K562 (cell line): ENCODE measurements at regions not wholly inside any gene's neighbourhood (a gene's known extent, or its start where the extent isn't known, plus 50 kb on each side); places are given as distances from the start of the nearest gene placed in this dataset.

Experiments used
- ATAC-seq: fragments of 200-7000 bp; cut with Tn5 transposase; 3 replicates; pipeline ENCODE4 v1.9.1; 2020; ENCODE audit warnings: moderate library complexity
- BruUV-seq: library from RNA; stranded (reverse); fragments of 400-500 nt; replicated peaks from 2 replicates; lab custom pipeline; 2021; lab: Mats Ljungman, UMichigan
- CTCF ChIA-PET: fragments of 300-600 bp; formaldehyde crosslinking; extraction: SDS; loops from one replicate; lab custom pipeline; 2021; ENCODE audit warnings: low intra/inter-chr PET ratio; lab: Yijun Ruan, JAX
- POLR2A ChIA-PET: fragments of 300-600, 350-650 bp; sonication (Branson Sonifier 250); formaldehyde crosslinking; extraction: SDS; loops from one replicate; lab custom pipeline; 2021; ENCODE audit warnings: antibody characterized with exemption, inconsistent platforms; lab: Yijun Ruan, JAX
- DNase-seq, 4 experiments: peaks; one replicate each; pipeline versions ENCODE4 v3.0.0 to v3.0.0-alpha.2; 2011 to 2018; ENCODE audit warnings: low spot score in 3 of 4, mixed read lengths in 3 of 4; ENCODE audit errors: extremely low read depth in 1 of 4
- FAIRE-seq: peaks from 2 replicates; lab custom pipeline; 2011; peaks lifted over from hg19 to GRCh38; lab: Jason Lieb, UNC
- H2AFZ ChIP-seq: 2 replicates; pipeline ENCODE4 v1.6.0; 2011; ENCODE audit warnings: low read depth, low read length, control low read depth, inconsistent platforms
- H3K27ac ChIP-seq: fragments of 200-600 bp; 3 replicates; pipeline ENCODE4 v1.8.0; 2011; ENCODE audit warnings: low read depth, mild to moderate bottlenecking, control low read depth, inconsistent platforms, low read length, moderate library complexity, mixed read lengths; ENCODE audit errors: extremely low read depth
- H3K27me3 ChIP-seq, 2 experiments: fragments of 300-600 bp in 1 of 2; 2 replicates in 1 of 2; 3 replicates in 1 of 2; pipeline versions ENCODE4 v1.6.0 to v1.8.0; 2011; ENCODE audit warnings: inconsistent platforms in 2 of 2, low read length in 2 of 2, mild to moderate bottlenecking in 1 of 2, mixed read lengths in 1 of 2, moderate library complexity in 1 of 2; ENCODE audit not compliant: control insufficient read depth in 2 of 2, insufficient read depth in 2 of 2
- H3K36me3 ChIP-seq: fragments of 300-600 bp; 3 replicates; pipeline ENCODE4 v1.8.0; 2011; ENCODE audit warnings: mild to moderate bottlenecking, low read length, inconsistent platforms; ENCODE audit not compliant: control insufficient read depth, insufficient read depth
- H3K4me1 ChIP-seq, 2 experiments: fragments of 200-600 bp in 1 of 2; replicated peaks in 1 of 2; 2 replicates in 1 of 2; 3 replicates in 1 of 2; pipeline versions ENCODE4 v1.5.1 to v1.8.0; 2011; ENCODE audit warnings: inconsistent platforms in 2 of 2, low read length in 2 of 2, mild to moderate bottlenecking in 1 of 2, mixed read lengths in 1 of 2, moderate library complexity in 1 of 2; ENCODE audit not compliant: control insufficient read depth in 2 of 2, insufficient read depth in 2 of 2
- H3K4me2 ChIP-seq: 2 replicates; pipeline ENCODE4 v1.6.1; 2011; ENCODE audit warnings: low read length, control low read depth, inconsistent platforms, mixed read lengths; ENCODE audit not compliant: insufficient read depth
- H3K4me3 ChIP-seq: fragments of 200-600 bp; sonication (generic), shearing (Covaris generic); 2 replicates; pipeline ENCODE4 v1.5.1; 2016; ENCODE audit warnings: control low read depth, inconsistent platforms
- H3K79me2 ChIP-seq: fragments of 200-600 bp; 3 replicates; pipeline ENCODE4 v1.8.0; 2011; ENCODE audit warnings: low read length, inconsistent platforms; ENCODE audit not compliant: control insufficient read depth, insufficient read depth
- H3K9ac ChIP-seq, 2 experiments: 2 replicates each; pipeline versions ENCODE4 v1.6.0 to v1.6.1; 2011; ENCODE audit warnings: low read depth in 2 of 2, low read length in 2 of 2, control low read depth in 1 of 2, inconsistent platforms in 1 of 2, mild to moderate bottlenecking in 1 of 2, mixed read lengths in 1 of 2; ENCODE audit not compliant: insufficient read depth in 1 of 2
- H3K9me1 ChIP-seq: one replicate; pipeline ENCODE4 v1.6.0; 2011; ENCODE audit warnings: inconsistent platforms, mild to moderate bottlenecking, low read length, moderate library complexity; ENCODE audit not compliant: control insufficient read depth, insufficient read depth
- H3K9me3 ChIP-seq: replicated peaks from 2 replicates; pipeline ENCODE4 v1.5.1; 2011; ENCODE audit warnings: low read depth, low read length, inconsistent platforms; ENCODE audit not compliant: control insufficient read depth, insufficient read depth
- H4K20me1 ChIP-seq: replicated peaks from 2 replicates; pipeline ENCODE4 v1.6.1; 2011; ENCODE audit warnings: low read length, inconsistent platforms, mixed read lengths; ENCODE audit not compliant: control insufficient read depth, insufficient read depth
- CSDE1 ChIP-seq, 2 experiments: fragments of 450-650 bp; IDR thresholded peaks; 2 replicates each; pipeline ENCODE4 v1.6.1; 2016; ENCODE audit warnings: mild to moderate bottlenecking in 1 of 2
- IRF2 ChIP-seq: sonication (generic); formaldehyde crosslinking; IDR thresholded peaks from 2 replicates; pipeline ENCODE4 v1.8.1; 2022; ENCODE audit warnings: mild to moderate bottlenecking, missing genetic modification reagents
- POLR2H ChIP-seq: IDR thresholded peaks from 2 replicates; pipeline ENCODE4 v1.6.1; 2016; ENCODE audit warnings: missing genetic modification characterization, low read depth, mild to moderate bottlenecking, control low read depth, missing compliant biosample characterization, moderate library complexity
- PYGO2 ChIP-seq: fragments of 450-650 bp; IDR thresholded peaks from 2 replicates; pipeline ENCODE4 v1.6.1; 2016; ENCODE audit warnings: mild to moderate bottlenecking, missing genetic modification characterization, moderate library complexity, missing compliant biosample characterization
- RBM14 ChIP-seq: fragments of 200-400 bp; formaldehyde crosslinking; IDR thresholded peaks from 2 replicates; pipeline ENCODE4 v1.6.1; 2018; ENCODE audit warnings: low read depth, mild to moderate bottlenecking, low read length, moderate library complexity, borderline replicate concordance; ENCODE audit not compliant: insufficient read depth
- TAL1 ChIP-seq: fragments of 450-650 bp; IDR thresholded peaks from 2 replicates; pipeline ENCODE4 v1.6.1; 2016; ENCODE audit warnings: mild to moderate bottlenecking
- ZBED1 ChIP-seq: IDR thresholded peaks from 2 replicates; pipeline ENCODE4 v1.6.1; 2014
- ZFPM2 ChIP-seq: fragments of 250-450 bp; sonication (Bioruptor Pico); IDR thresholded peaks from 2 replicates; pipeline ENCODE4 v1.5.1; 2022; ENCODE audit warnings: mild to moderate bottlenecking
- ZKSCAN3 ChIP-seq: fragments of 250-450 bp; sonication (Bioruptor Pico); IDR thresholded peaks from 2 replicates; pipeline ENCODE4 v1.4.0; 2020
- ZNF695 ChIP-seq: fragments of 450-650 bp; formaldehyde crosslinking; IDR thresholded peaks from 2 replicates; pipeline ENCODE4 v1.4.0; 2020; ENCODE audit warnings: mild to moderate bottlenecking, moderate library complexity
- WGBS: fragments of 100-300 bp; shearing (Covaris generic); methylation state at CpG from one replicate; pipeline ENCODE4 v1.1.6; 2016; ENCODE audit warnings: low coverage, mixed read lengths; ENCODE audit not compliant: insufficient coverage; ENCODE audit errors: missing lambda C conversion rate; 5-methylcytosine and 5-hydroxymethylcytosine counted together
- in situ Hi-C: fragments of 300-500 bp; cut with MboI; formaldehyde crosslinking; loops from 4 replicates; pipeline ENCODE4 v1.15.0; 2018; ENCODE audit warnings: inconsistent platforms, mixed read lengths
- intact Hi-C: fragments of 100-400 bp; cut with micrococcal nuclease; formaldehyde crosslinking; loops from 2 replicates; pipeline ENCODE4 v1.14.2; 2022
- TF ChIP-seq, protein P1 (sequence below): fragments of 450-650 bp; IDR thresholded peaks from 2 replicates; pipeline ENCODE4 v1.6.1; 2016
- TF ChIP-seq, protein P2 (sequence below): sonication (generic); formaldehyde crosslinking; IDR thresholded peaks from 2 replicates; pipeline ENCODE4 v1.8.0; 2022; ENCODE audit warnings: missing genetic modification reagents, mild to moderate bottlenecking, moderate library complexity, borderline replicate concordance
- TF ChIP-seq, protein P3 (sequence below): fragments of 250-450 bp; sonication (Bioruptor Pico); IDR thresholded peaks from 2 replicates; pipeline ENCODE4 v1.8.0; 2022; ENCODE audit warnings: inconsistent platforms, mild to moderate bottlenecking, moderate library complexity, borderline replicate concordance

- FAIRE-seq (no peak), DNase-seq (no peak), ATAC-seq (no peak)
- H3K36me3 ChIP-seq = no peaks in the 10 kb centered on the region
- no peaks in the 10 kb centered on the region for H4K20me1 ChIP-seq
- no peak overlapping the region for H3K27ac ChIP-seq
- H2AFZ ChIP-seq = no peak overlapping the region
- H3K4me3 ChIP-seq = no peak overlapping the region
- in situ Hi-C loops = no loop called here
- no peaks in the 10 kb centered on the region for H3K79me2 ChIP-seq
- H3K27me3 ChIP-seq = no peaks in the 10 kb centered on the region
- intact Hi-C loops = no loop called here
- TF ChIP-seq ZKSCAN3 (CRISPR knock-in tag) = no peak
- no peak for TF ChIP-seq IRF2
- no peak for TF ChIP-seq ZFPM2 (CRISPR knock-in tag)
- TF ChIP-seq TAL1 = no peak
- TF ChIP-seq PYGO2 (tag) = no peak
- TF ChIP-seq CSDE1 (IDR thresholded peaks at IDR 0.05) = no peak
- TF ChIP-seq, protein P1, sequence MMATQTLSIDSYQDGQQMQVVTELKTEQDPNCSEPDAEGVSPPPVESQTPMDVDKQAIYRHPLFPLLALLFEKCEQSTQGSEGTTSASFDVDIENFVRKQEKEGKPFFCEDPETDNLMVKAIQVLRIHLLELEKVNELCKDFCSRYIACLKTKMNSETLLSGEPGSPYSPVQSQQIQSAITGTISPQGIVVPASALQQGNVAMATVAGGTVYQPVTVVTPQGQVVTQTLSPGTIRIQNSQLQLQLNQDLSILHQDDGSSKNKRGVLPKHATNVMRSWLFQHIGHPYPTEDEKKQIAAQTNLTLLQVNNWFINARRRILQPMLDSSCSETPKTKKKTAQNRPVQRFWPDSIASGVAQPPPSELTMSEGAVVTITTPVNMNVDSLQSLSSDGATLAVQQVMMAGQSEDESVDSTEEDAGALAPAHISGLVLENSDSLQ = no peak
- no peak for TF ChIP-seq POLR2H (tag)
- TF ChIP-seq ZNF695 (CRISPR knock-in tag) = no peak
- TF ChIP-seq, protein P2, sequence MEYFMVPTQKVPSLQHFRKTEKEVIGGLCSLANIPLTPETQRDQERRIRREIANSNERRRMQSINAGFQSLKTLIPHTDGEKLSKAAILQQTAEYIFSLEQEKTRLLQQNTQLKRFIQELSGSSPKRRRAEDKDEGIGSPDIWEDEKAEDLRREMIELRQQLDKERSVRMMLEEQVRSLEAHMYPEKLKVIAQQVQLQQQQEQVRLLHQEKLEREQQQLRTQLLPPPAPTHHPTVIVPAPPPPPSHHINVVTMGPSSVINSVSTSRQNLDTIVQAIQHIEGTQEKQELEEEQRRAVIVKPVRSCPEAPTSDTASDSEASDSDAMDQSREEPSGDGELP = no peak
- TF ChIP-seq, protein P3, sequence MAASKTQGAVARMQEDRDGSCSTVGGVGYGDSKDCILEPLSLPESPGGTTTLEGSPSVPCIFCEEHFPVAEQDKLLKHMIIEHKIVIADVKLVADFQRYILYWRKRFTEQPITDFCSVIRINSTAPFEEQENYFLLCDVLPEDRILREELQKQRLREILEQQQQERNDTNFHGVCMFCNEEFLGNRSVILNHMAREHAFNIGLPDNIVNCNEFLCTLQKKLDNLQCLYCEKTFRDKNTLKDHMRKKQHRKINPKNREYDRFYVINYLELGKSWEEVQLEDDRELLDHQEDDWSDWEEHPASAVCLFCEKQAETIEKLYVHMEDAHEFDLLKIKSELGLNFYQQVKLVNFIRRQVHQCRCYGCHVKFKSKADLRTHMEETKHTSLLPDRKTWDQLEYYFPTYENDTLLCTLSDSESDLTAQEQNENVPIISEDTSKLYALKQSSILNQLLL (CRISPR knock-in tag) = no peak
- no peak for TF ChIP-seq ZBED1
- no peak for TF ChIP-seq RBM14
- ChIA-PET CTCF (no interaction called here), POLR2A (no interaction called here)
- H3K9me1 ChIP-seq = no peaks in the 10 kb centered on the region
- WGBS = 0% methylated on average over 1 of the region's 1 CpG
- BruUV-seq = no TSS peak
- H3K9me3 ChIP-seq = no peaks in the 10 kb centered on the region
- no peak overlapping the region for H3K9ac ChIP-seq
- no peaks in the 10 kb centered on the region for H3K4me1 ChIP-seq
- H3K4me2 ChIP-seq = no peak overlapping the region
These were observed 325.7 kb downstream of the RFC3 start for GRCh38 chr13:34143637-34144036.
